D721Med (cell line): ENCODE measurements at regions not wholly inside any gene's neighbourhood (a gene's known extent, or its start where the extent isn't known, plus 50 kb on each side); places are given as distances from the start of the nearest gene placed in this dataset.

Experiments used
- DNase-seq: peaks from one replicate; pipeline ENCODE4 v3.0.0; 2011; ENCODE audit warnings: low spot score; ENCODE audit not compliant: insufficient read length
- FAIRE-seq: peaks from 2 replicates; lab custom pipeline; 2011; peaks lifted over from hg19 to GRCh38; lab: Jason Lieb, UNC
- TF ChIP-seq, protein P1 (sequence below): IDR thresholded peaks from 2 replicates; pipeline ENCODE4 v1.5.1; 2012; ENCODE audit warnings: mild to moderate bottlenecking, control low read depth; ENCODE audit not compliant: insufficient read depth; ENCODE audit errors: missing control alignments

DNA sequence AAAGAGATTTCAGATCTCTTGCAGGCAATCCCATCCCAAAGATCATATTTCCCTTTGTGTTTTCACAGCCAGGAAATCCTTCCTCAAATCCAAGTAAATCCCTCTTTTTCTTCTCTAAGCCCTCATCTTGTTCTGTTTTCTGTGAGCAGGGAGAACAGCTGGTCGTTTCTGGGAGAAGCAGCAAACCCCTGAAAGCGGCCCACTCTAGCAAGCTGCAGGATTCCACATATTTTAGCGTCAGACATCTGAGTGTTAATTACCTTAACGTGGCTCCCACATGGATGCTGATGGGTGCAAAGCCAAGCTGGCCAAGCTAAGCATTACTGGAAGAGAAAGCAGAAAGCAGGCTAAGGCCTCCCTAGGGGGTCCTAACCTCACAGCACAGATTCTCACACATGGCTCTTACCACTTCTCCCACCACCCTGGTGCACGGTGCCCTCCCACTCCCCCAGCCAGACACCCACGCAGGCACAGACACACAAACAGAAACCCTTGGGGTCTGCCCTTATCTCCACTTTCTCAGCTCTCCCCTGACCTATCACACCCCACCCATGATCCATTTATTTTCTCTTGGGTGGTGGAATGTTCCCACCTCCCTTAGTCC, 551.0 kb upstream of the AUTS2 start:
- TF ChIP-seq, protein P1, sequence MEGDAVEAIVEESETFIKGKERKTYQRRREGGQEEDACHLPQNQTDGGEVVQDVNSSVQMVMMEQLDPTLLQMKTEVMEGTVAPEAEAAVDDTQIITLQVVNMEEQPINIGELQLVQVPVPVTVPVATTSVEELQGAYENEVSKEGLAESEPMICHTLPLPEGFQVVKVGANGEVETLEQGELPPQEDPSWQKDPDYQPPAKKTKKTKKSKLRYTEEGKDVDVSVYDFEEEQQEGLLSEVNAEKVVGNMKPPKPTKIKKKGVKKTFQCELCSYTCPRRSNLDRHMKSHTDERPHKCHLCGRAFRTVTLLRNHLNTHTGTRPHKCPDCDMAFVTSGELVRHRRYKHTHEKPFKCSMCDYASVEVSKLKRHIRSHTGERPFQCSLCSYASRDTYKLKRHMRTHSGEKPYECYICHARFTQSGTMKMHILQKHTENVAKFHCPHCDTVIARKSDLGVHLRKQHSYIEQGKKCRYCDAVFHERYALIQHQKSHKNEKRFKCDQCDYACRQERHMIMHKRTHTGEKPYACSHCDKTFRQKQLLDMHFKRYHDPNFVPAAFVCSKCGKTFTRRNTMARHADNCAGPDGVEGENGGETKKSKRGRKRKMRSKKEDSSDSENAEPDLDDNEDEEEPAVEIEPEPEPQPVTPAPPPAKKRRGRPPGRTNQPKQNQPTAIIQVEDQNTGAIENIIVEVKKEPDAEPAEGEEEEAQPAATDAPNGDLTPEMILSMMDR, result no peak
- FAIRE-seq (peak; percentile 48), DNase-seq (peak; percentile 26)

DNA sequence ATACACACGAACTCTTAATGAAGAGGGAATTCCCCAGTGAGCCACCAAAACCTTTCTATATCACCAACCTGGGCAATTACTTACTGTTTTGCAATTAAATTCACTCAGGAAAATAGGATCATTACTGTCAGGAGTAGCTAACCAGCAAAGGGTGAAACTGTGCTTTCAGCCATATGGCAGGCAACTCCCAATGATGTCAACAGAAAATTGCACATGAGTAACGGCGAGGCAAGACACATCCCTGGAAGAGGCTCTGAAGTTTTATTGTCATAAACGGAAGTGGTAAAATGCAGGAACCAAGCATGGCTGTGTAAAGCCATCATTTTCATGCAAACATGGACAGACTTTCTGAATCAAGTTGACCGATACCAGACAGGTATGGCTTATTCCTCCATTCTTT, 548.9 kb upstream of the AUTS2 start:
- no peak for FAIRE-seq
- TF ChIP-seq, protein P1, result no peak
- no peak for DNase-seq

DNA sequence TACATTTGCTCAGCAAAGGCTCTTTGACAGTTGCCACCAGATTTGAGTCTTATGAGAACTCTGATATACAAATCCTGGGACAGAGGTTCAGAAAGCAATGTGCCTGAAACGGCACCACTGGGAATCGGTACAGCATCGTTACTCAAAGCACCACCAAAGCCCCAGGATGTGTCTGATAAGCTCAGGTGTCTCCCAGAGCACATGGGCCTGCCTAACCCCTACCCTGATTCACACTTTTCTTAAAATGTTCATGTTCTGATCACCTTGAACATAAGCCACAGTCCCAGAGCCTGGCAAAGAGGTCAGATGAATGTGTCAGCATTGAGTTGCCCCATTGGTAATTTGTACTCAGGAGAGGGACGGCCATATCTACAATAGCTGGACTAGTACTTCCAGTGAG, 545.8 kb upstream of the AUTS2 start:
- TF ChIP-seq, protein P1, result no peak
- DNase-seq (no peak), FAIRE-seq (no peak)

DNA sequence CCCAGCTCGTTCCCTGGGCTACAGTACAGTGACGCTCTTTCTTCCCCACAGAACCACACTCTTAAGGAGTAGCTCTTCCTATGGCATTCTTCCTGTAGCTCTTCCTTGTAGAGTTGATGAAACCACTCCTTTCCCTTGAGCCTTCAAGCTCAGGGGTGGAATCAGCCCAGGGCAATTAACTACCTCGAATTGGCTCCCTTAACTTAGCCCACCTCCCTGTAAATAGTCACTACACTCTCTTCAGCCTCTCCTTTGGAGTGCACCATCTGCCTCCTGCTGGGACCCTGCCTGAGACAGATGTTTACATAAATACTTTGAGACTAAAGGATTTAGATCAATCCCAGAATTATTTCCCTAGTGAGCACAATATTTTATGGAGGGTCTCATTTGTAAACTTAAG, 537.8 kb upstream of the AUTS2 start:
- FAIRE-seq (no peak), DNase-seq (no peak)
- TF ChIP-seq, protein P1, result peak; percentile 12

DNA sequence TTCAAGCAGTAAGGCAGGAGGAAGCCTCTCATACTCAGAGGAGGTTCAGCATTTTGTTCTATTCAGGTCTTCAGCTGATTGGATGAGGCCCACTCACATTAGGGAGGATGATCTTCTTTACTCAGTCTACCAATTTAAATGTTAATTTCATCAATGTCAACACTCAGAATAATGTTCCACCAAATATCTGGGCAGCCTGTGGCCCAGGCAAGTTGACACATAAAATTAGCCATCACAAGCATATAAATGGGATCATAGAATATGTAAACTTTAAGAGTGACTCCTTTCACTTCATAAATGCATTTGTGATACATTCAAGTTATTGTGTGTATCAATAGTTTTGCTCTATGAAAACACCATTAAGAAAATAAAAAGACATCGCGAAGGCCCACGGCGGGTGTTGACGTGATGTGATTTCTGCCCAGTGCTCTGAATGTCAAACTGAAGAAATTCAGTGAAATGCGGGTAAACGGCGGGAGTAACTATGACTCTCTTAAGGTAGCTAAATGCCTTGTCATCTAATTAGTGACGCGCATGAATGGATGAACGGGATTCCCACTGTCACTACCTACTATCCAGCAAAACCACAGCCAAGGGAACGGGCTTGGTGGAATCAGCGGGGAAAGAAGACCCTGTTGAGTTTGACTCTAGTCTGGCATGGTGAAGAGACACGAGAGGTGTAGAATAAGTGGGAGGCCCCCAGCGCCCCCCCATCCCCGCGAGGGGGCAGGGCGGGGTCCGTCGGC, 536.1 kb upstream of the AUTS2 start:
- DNase-seq (no peak), FAIRE-seq (no peak)
- TF ChIP-seq, protein P1, result no peak

DNA sequence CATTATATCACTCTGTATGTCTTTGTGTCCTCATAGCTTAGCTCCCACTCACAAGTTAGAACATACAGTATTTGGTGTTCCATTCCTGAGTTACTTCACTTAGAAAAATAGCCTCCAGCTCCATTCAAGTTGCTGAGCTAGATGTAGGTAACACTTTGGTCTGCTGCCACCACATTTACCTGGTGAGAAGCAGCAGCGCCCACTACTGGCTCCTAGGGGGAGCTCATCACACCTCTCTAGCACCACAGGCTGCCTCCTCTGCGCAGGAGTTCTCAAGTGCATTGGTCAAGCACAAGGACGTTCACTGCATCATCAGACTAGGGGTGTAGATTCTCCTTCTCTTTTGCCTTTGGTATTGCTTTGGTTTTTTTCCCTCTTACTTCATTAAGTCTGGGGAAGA, 530.9 kb upstream of the AUTS2 start:
- FAIRE-seq, result no peak
- no peak for DNase-seq
- TF ChIP-seq, protein P1, result peak; percentile 37

DNA sequence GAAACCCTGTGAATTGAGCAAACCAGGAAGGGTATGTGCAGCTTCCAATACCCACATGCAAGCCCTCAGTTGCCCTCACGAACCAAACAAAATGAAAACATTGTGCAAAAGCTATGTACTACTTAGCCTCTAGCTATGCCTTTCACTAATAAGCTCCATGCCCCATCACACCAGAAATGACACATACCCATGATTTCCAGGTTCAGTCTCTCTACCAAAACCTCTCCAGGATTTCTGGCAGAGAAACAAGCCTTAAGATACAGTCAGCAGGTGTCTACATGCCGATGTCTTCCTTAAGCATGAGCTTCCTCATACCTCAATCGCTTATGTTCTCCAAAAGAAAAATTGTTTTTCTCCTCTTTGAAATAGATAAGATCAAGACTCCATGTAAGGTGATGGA, 527.8 kb upstream of the AUTS2 start:
- TF ChIP-seq, protein P1, result no peak
- FAIRE-seq, result no peak

More for the DNA sequence above, 527.8 kb upstream of the AUTS2 start:
- no peak for DNase-seq
